HG02678 (cell line): ENCODE measurements at regions not wholly inside any gene's neighbourhood (a gene's known extent, or its start where the extent isn't known, plus 50 kb on each side); places are given as distances from the start of the nearest gene placed in this dataset.

Experiments used
- ATAC-seq: cut with Tn5 transposase; IDR thresholded peaks from one replicate; pipeline ENCODE4 v1.9.1; 2021; ENCODE audit warnings: mild to moderate bottlenecking, moderate library complexity; ENCODE audit not compliant: unreplicated experiment

- ATAC-seq: no peak
These were observed 219.2 kb downstream of the C6orf118 start for GRCh38 chr6:165090242-165090641.

GRCh38 chr6:165086814-165087213, 222.6 kb downstream of the C6orf118 start:
- ATAC-seq: no peak

GRCh38 chr6:165082636-165083035, 226.8 kb downstream of the C6orf118 start:
- no peak for ATAC-seq

- ATAC-seq: no peak
These were observed 227.4 kb downstream of the C6orf118 start for GRCh38 chr6:165081944-165082532.

- no peak for ATAC-seq
These were observed 231.5 kb downstream of the C6orf118 start for GRCh38 chr6:165077876-165078275.

- ATAC-seq: no peak
These were observed 237.5 kb downstream of the C6orf118 start for GRCh38 chr6:165071906-165072305.

GRCh38 chr6:165060720-165061119, 248.7 kb downstream of the C6orf118 start:
- no peak for ATAC-seq

- no peak for ATAC-seq
These were observed 250.4 kb downstream of the C6orf118 start for GRCh38 chr6:165059032-165059431.

- no peak for ATAC-seq
These were observed 253.1 kb downstream of the C6orf118 start for GRCh38 chr6:165056292-165056691.

GRCh38 chr6:165055231-165055630, 254.2 kb downstream of the C6orf118 start:
- ATAC-seq: no peak

- ATAC-seq: no peak
These were observed 256.6 kb downstream of the C6orf118 start for GRCh38 chr6:165052561-165053480.

- ATAC-seq: no peak
These were observed 260.0 kb downstream of the C6orf118 start for GRCh38 chr6:165049362-165049761.

- ATAC-seq: no peak
These were observed 261.5 kb downstream of the C6orf118 start for GRCh38 chr6:165047952-165048351.

GRCh38 chr6:165045631-165046030, 263.8 kb downstream of the C6orf118 start:
- no peak for ATAC-seq

- no peak for ATAC-seq
These were observed 266.5 kb downstream of the C6orf118 start for GRCh38 chr6:165042912-165043311.

- ATAC-seq: no peak
These were observed 269.0 kb downstream of the C6orf118 start for GRCh38 chr6:165040440-165040839.

GRCh38 chr6:165034271-165034741, 275.1 kb downstream of the C6orf118 start:
- no peak for ATAC-seq

GRCh38 chr6:165031502-165031901, 277.9 kb downstream of the C6orf118 start:
- no peak for ATAC-seq

- no peak for ATAC-seq
These were observed 284.4 kb downstream of the C6orf118 start for GRCh38 chr6:165025040-165025439.

- no peak for ATAC-seq
These were observed 289.7 kb downstream of the C6orf118 start for GRCh38 chr6:165019681-165020080.

- ATAC-seq: no peak
These were observed 293.7 kb downstream of the C6orf118 start for GRCh38 chr6:165015676-165016075.

GRCh38 chr6:165013701-165014100, 295.7 kb downstream of the C6orf118 start:
- ATAC-seq: no peak
